ENCODE measurements at regions not wholly inside any gene's neighbourhood (a gene's known extent, or its start where the extent isn't known, plus 50 kb on each side); places are given as distances from the start of the nearest gene placed in this dataset.

DNA sequence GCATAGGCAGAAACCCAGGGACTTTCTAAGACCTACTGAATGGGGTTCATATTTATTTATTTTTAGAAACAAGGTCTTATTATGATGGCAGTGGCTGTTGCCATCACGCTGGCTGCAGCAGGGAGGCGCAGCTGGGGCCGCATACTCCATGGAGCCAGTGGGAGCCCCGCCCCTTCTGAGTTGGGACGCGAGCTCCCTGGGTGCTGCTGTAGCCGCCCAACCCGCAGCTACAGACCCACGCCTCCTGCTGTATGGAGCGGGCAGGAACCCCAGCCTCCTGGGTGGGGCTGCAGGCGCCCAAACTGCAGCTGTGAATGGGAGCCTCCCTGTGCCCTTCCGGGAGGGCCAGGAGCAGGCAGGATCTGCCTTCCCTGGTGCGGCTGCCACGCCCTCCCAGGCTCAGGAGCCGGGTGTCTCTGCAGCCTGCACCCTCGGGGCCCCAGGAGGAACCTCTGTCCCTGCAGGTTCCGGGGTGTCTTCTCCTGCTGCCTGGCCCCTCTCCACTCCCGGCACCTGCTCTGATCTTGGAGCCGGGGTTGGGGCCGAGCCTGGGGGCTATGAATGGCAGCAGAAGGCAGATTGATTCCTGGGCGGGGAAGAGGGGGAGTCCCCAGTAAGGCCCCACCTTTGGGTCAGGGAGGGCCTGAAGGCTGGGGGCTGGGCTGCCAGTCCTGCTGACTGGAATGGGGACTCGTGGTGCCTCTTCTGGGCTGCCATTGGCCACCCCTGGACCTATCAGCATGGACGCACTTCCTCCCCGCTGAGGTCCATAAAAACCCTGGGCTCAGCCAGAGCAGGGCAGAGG lies 66.5 kb upstream of the LRRN2 start:
- intact Hi-C loops (cut with DNase I) = no loop called here
- Histone ChIP-seq H3K4me1 (ENCODE audit: insufficient read depth) (no peaks in the 10 kb centered on the region), H3K27me3 (no peaks in the 10 kb centered on the region), H3K27ac (no peak overlapping the region), H3K9me3 (no peaks in the 10 kb centered on the region), H3K36me3 (no peaks in the 10 kb centered on the region), H3K4me3 (no peak overlapping the region)
- TF ChIP-seq POLR2A (IDR thresholded peaks at IDR 0.05) (no peak), EP300 (IDR thresholded peaks at IDR 0.05) (no peak)
- TF ChIP-seq, protein P1, sequence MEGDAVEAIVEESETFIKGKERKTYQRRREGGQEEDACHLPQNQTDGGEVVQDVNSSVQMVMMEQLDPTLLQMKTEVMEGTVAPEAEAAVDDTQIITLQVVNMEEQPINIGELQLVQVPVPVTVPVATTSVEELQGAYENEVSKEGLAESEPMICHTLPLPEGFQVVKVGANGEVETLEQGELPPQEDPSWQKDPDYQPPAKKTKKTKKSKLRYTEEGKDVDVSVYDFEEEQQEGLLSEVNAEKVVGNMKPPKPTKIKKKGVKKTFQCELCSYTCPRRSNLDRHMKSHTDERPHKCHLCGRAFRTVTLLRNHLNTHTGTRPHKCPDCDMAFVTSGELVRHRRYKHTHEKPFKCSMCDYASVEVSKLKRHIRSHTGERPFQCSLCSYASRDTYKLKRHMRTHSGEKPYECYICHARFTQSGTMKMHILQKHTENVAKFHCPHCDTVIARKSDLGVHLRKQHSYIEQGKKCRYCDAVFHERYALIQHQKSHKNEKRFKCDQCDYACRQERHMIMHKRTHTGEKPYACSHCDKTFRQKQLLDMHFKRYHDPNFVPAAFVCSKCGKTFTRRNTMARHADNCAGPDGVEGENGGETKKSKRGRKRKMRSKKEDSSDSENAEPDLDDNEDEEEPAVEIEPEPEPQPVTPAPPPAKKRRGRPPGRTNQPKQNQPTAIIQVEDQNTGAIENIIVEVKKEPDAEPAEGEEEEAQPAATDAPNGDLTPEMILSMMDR (IDR thresholded peaks at IDR 0.05) = no peak
- DNase-seq = no peak
- 81 to 86% (median 83%) methylated on average over 24 of the region's 24 CpGs for WGBS, 3 donors

DNA sequence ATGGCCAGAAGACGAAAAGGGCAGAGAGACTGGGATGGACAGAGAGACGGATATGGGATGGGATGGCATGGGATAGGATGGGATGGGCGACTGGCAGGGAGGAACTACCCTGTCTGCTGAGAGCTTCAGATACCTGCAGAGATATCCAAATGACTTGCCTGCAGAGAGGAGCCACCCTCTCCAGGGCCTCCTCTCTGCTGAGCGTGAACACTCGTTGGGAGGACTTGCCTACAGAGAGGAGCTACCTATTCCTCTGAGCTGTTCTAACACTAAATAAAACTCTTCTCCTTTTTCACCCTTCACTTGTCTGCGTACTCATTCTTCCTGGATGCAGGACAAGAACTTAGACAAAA lies 67.1 kb upstream of the LRRN2 start:
- no peak overlapping the region for H3K4me3 ChIP-seq
- H3K27me3 ChIP-seq = no peaks in the 10 kb centered on the region
- no peaks in the 10 kb centered on the region for H3K36me3 ChIP-seq
- H3K4me1 ChIP-seq (ENCODE audit: insufficient read depth) = no peaks in the 10 kb centered on the region
- intact Hi-C loops (cut with DNase I) = no loop called here
- H3K27ac ChIP-seq = no peak overlapping the region
- no peaks in the 10 kb centered on the region for H3K9me3 ChIP-seq
- no peak for DNase-seq
- 78 to 91% (median 90%) methylated on average over 6 of the region's 6 CpGs for WGBS, 3 donors
- TF ChIP-seq EP300 (IDR thresholded peaks at IDR 0.05) (no peak), POLR2A (IDR thresholded peaks at IDR 0.05) (no peak)
- TF ChIP-seq, protein P1 (IDR thresholded peaks at IDR 0.05) = no peak

DNA sequence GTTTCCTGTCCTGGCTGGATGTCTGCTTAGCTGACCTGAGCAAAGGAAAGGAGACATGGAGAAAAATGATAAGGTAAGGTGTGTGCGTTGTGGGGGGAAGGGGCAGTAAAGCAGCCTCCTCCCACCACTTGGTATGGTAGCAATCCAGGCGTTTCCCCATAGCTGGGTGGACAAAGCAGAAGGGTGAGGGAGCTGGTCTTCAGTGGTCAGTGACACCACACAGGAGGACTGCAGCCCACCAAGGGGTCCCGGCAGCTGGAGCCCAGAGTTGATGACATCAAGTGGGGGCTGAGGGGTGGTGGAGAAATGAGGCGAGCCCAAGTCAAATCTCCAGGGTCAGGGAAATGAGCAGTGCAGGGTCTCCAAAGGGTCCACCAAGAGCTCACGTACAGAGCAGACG lies 69.3 kb upstream of the LRRN2 start:
- H3K27me3 ChIP-seq = no peaks in the 10 kb centered on the region
- H3K27ac ChIP-seq = no peak overlapping the region
- no peaks in the 10 kb centered on the region for H3K4me1 ChIP-seq (ENCODE audit: insufficient read depth)
- H3K9me3 ChIP-seq = no peaks in the 10 kb centered on the region
- no peak overlapping the region for H3K4me3 ChIP-seq
- no peak for DNase-seq
- intact Hi-C loops (cut with DNase I) = no loop called here
- 81 to 85% (median 84%) methylated on average over 6 of the region's 6 CpGs for WGBS, 3 donors
- H3K36me3 ChIP-seq = no peaks in the 10 kb centered on the region
- no peak for TF ChIP-seq POLR2A (IDR thresholded peaks at IDR 0.05)
- TF ChIP-seq, protein P1 (IDR thresholded peaks at IDR 0.05) = no peak
- TF ChIP-seq EP300 (IDR thresholded peaks at IDR 0.05) = no peak

DNA sequence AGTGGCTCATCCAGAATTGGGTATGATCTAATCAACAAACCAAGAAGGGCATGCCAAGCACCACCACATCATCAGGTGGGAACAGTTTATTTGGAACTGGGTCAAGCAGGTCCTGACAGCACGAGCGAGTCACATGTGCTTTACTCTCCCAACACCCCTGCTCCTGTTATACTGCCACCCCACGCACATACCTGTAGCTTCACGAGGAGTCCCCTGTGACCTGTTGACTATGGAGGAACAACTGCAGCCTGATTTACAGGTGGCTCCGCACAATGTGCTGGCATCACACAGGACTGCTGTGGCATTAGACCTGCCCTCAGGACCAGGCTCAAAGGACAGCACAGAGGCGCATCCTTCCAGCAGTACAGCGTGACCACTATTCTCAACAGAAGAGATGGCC lies 70.8 kb upstream of the LRRN2 start:
- intact Hi-C loops (cut with DNase I) = no loop called here

More for the DNA sequence above, 70.8 kb upstream of the LRRN2 start:
- no peaks in the 10 kb centered on the region for H3K36me3 ChIP-seq
- no peak overlapping the region for H3K27ac ChIP-seq
- DNase-seq = no peak
- WGBS, 3 donors = 94 to 95% (median 94%) methylated on average over 7 of the region's 7 CpGs
- no peak for TF ChIP-seq POLR2A (IDR thresholded peaks at IDR 0.05)
- no peak for TF ChIP-seq EP300 (IDR thresholded peaks at IDR 0.05)
- TF ChIP-seq, protein P1 (IDR thresholded peaks at IDR 0.05) = no peak
- no peaks in the 10 kb centered on the region for H3K4me1 ChIP-seq (ENCODE audit: insufficient read depth)
- H3K9me3 ChIP-seq = no peaks in the 10 kb centered on the region
- H3K27me3 ChIP-seq = no peaks in the 10 kb centered on the region
- H3K4me3 ChIP-seq = no peak overlapping the region

Measured in ovary (tissue), 7 donors.